GM21576 (cell line): ENCODE measurements at regions not wholly inside any gene's neighbourhood (a gene's known extent, or its start where the extent isn't known, plus 50 kb on each side); places are given as distances from the start of the nearest gene placed in this dataset.
A peak's percentile ranks its signal among the peaks of the same experiment; 100 is the strongest.
"Not testable (repeated sequence)": the region's sequence is repeated elsewhere in the genome, so short reads cannot be mapped to it uniquely, and the experiment has no call there.

Source experiments
- ATAC-seq: cut with Tn5 transposase; IDR thresholded peaks from one replicate; pipeline ENCODE4 v1.9.1; 2021; ENCODE audit warnings: mild to moderate bottlenecking, moderate library complexity; ENCODE audit not compliant: unreplicated experiment

GRCh38 chr4:36587909-36588472 lies 306.6 kb downstream of the DTHD1 start:
- no peak for ATAC-seq

GRCh38 chr4:36590343-36590742 lies 308.9 kb downstream of the DTHD1 start:
- ATAC-seq, result no peak

GRCh38 chr4:36601864-36602495 lies 320.6 kb downstream of the DTHD1 start:
- no peak for ATAC-seq

GRCh38 chr4:36609661-36610060 lies 328.2 kb downstream of the DTHD1 start:
- ATAC-seq, result no peak

- ATAC-seq, result no peak
Observed at GRCh38 chr4:36610628-36611027, 329.2 kb downstream of the DTHD1 start.

GRCh38 chr4:36613142-36613541 lies 331.7 kb downstream of the DTHD1 start:
- not testable (repeated sequence) for ATAC-seq

GRCh38 chr4:36614011-36614410 lies 332.6 kb downstream of the DTHD1 start:
- no peak for ATAC-seq

GRCh38 chr4:36618102-36618501 lies 336.7 kb downstream of the DTHD1 start:
- no peak for ATAC-seq

GRCh38 chr4:36624030-36624429 lies 342.6 kb downstream of the DTHD1 start:
- ATAC-seq, result no peak

GRCh38 chr4:36638273-36638811 lies 356.9 kb downstream of the DTHD1 start:
- no peak for ATAC-seq

- no peak for ATAC-seq
Observed at GRCh38 chr4:36640876-36641275, 359.5 kb downstream of the DTHD1 start.

- peak; percentile 98 for ATAC-seq
Observed at GRCh38 chr4:36651253-36651652, 369.8 kb downstream of the DTHD1 start.

- no peak for ATAC-seq
Observed at GRCh38 chr4:36652857-36653256, 371.4 kb downstream of the DTHD1 start.

- no peak for ATAC-seq
Observed at GRCh38 chr4:36665985-36666527, 384.6 kb downstream of the DTHD1 start.

GRCh38 chr4:36675436-36675835 lies 394.0 kb downstream of the DTHD1 start:
- no peak for ATAC-seq

- no peak for ATAC-seq
Observed at GRCh38 chr4:36676139-36677050, 395.0 kb downstream of the DTHD1 start.

GRCh38 chr4:36677112-36677511 lies 395.7 kb downstream of the DTHD1 start:
- no peak for ATAC-seq

GRCh38 chr4:36677874-36678273 lies 396.5 kb downstream of the DTHD1 start:
- no peak for ATAC-seq

- no peak for ATAC-seq
Observed at GRCh38 chr4:36687681-36688080, 406.3 kb downstream of the DTHD1 start.

- no peak for ATAC-seq
Observed at GRCh38 chr4:36692586-36692985, 411.2 kb downstream of the DTHD1 start.

GRCh38 chr4:36702245-36702644 lies 420.8 kb downstream of the DTHD1 start:
- ATAC-seq, result no peak
